Natural killer cell (primary cell): ENCODE measurements at regions not wholly inside any gene's neighbourhood (a gene's known extent, or its start where the extent isn't known, plus 50 kb on each side); places are given as distances from the start of the nearest gene placed in this dataset.
"Not testable (repeated sequence)": the region's sequence is repeated elsewhere in the genome, so short reads cannot be mapped to it uniquely, and the experiment has no call there.

Experiments used
- ATAC-seq, 3 donors: fragments of 150-1000 bp in 2 of 3; fragments of 200-7000 bp in 1 of 3; cut with Tn5 transposase; 1 replicate in 1 of 3; 2 replicates in 2 of 3; pipeline ENCODE4 v1.10.0; 2021; ENCODE audit warnings: mild to moderate bottlenecking in 2 of 3, moderate library complexity in 2 of 3
- DNase-seq, 2 donors: peaks; one replicate each; pipeline versions ENCODE4 v3.0.0 to v3.0.0-alpha.2; 2013 to 2021; ENCODE audit warnings: mixed read lengths in 1 of 2
- H3K27ac ChIP-seq: one replicate; pipeline ENCODE4 v1.5.1; 2013; ENCODE audit warnings: mild to moderate bottlenecking, low read length
- H3K27me3 ChIP-seq: one replicate; pipeline ENCODE4 v1.6.1; 2013; ENCODE audit warnings: low read length; ENCODE audit not compliant: control insufficient read depth, insufficient read depth
- H3K36me3 ChIP-seq: one replicate; pipeline ENCODE4 v1.6.1; 2013; ENCODE audit warnings: low read length; ENCODE audit not compliant: control insufficient read depth, insufficient read depth
- H3K4me1 ChIP-seq: one replicate; pipeline ENCODE4 v1.6.1; 2013; ENCODE audit warnings: low read length; ENCODE audit not compliant: control insufficient read depth, insufficient read depth
- H3K4me3 ChIP-seq: one replicate; pipeline ENCODE4 v1.5.1; 2013; ENCODE audit warnings: low read length
- H3K9me3 ChIP-seq: one replicate; pipeline ENCODE4 v1.6.1; 2013; ENCODE audit warnings: low read length; ENCODE audit not compliant: control insufficient read depth, insufficient read depth
- H3K27ac Mint-ChIP-seq, 2 donors: one replicate each; pipeline ENCODE4 v1.8.0; 2022; ENCODE audit warnings: mild to moderate bottlenecking in 2 of 2, mixed read lengths in 2 of 2, moderate library complexity in 1 of 2
- H3K27me3 Mint-ChIP-seq, 2 donors: one replicate each; pipeline ENCODE4 v1.8.0; 2022; ENCODE audit warnings: low read depth in 2 of 2, mixed read lengths in 2 of 2
- H3K36me3 Mint-ChIP-seq: one replicate; pipeline ENCODE4 v1.8.0; 2022; ENCODE audit warnings: mixed read lengths
- H3K4me1 Mint-ChIP-seq, 2 donors: one replicate each; pipeline ENCODE4 v1.8.0; 2022; ENCODE audit warnings: mixed read lengths in 2 of 2
- H3K4me3 Mint-ChIP-seq: one replicate; pipeline ENCODE4 v1.8.0; 2022; ENCODE audit warnings: mild to moderate bottlenecking, moderate library complexity, mixed read lengths
- H3K9me3 Mint-ChIP-seq, 2 donors: one replicate each; pipeline ENCODE4 v1.8.0; 2022; ENCODE audit warnings: mixed read lengths in 2 of 2
- WGBS: methylation state at CpG from one replicate; pipeline ENCODE4 v1.1.7; 2013; ENCODE audit warnings: missing lambda C conversion rate; ENCODE audit not compliant: insufficient coverage; 5-methylcytosine and 5-hydroxymethylcytosine counted together
- intact Hi-C: fragments of 100-400 bp; cut with micrococcal nuclease; formaldehyde crosslinking; loops from one replicate; pipeline ENCODE4 v1.14.2; 2022
- TF ChIP-seq, protein P1 (sequence below): fragments of 200-600 bp; IDR thresholded peaks from one replicate; pipeline ENCODE4 v1.8.0; 2022; ENCODE audit warnings: antibody characterized with exemption

DNA sequence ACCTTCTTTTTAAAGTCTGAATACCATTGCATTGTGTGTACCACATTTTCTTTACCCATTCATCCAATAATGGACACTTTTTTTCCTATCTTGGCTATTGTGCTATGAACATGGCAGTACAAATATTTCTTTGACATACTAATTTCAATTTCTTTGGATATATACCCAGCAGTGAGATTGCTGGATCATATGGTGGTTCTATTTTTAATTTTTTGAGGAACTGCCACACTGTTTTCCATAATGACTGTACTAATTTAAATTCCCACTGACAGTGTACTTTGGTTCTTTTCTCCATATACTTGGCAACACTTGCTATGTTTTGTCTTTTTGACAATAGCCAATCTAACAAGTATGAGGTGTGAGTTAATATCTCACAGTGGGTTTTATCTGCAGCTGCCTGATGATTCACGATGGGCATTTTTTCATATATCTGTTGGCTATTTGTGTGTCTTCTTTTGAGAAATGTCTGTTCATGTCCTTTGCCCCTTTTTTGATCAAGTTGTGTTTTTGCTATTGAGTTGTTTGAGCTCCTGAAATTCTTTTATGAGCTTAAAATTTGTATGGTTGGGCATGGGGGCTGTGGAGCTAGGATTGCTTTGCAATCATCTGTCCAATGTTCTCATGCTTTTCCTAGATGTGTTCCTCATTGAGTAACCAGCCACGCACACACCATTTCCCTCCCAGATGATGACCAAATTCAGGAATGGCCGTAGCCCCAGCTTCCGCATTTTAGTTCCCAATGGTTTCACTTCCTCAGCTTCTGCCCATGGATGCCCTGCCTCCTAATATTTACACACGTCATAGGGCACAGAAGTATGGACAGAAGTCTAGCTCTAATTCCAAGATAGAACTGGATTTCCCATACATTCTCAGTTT, 380.0 kb upstream of the SGCG start:
- Histone ChIP-seq H3K4me3 (no peak overlapping the region), H3K9me3 (no peaks in the 10 kb centered on the region), H3K27me3 (no peaks in the 10 kb centered on the region), H3K36me3 (no peaks in the 10 kb centered on the region), H3K4me1 (no peaks in the 10 kb centered on the region), H3K27ac (no peak overlapping the region)
- no peak overlapping the region for H3K27ac Mint-ChIP-seq
- DNase-seq: peak in 1 of 2 donors; percentile 6
- ATAC-seq: no peak
- no peaks in the 10 kb centered on the region for H3K9me3 Mint-ChIP-seq
- H3K4me3 Mint-ChIP-seq: no peak overlapping the region
- WGBS: 55% methylated on average over 5 of the region's 5 CpGs
- no peaks in the 10 kb centered on the region for H3K36me3 Mint-ChIP-seq
- no peaks in the 10 kb centered on the region for H3K4me1 Mint-ChIP-seq
- TF ChIP-seq, protein P1, sequence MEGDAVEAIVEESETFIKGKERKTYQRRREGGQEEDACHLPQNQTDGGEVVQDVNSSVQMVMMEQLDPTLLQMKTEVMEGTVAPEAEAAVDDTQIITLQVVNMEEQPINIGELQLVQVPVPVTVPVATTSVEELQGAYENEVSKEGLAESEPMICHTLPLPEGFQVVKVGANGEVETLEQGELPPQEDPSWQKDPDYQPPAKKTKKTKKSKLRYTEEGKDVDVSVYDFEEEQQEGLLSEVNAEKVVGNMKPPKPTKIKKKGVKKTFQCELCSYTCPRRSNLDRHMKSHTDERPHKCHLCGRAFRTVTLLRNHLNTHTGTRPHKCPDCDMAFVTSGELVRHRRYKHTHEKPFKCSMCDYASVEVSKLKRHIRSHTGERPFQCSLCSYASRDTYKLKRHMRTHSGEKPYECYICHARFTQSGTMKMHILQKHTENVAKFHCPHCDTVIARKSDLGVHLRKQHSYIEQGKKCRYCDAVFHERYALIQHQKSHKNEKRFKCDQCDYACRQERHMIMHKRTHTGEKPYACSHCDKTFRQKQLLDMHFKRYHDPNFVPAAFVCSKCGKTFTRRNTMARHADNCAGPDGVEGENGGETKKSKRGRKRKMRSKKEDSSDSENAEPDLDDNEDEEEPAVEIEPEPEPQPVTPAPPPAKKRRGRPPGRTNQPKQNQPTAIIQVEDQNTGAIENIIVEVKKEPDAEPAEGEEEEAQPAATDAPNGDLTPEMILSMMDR: no peak
- intact Hi-C loops: no loop called here
- no peaks in the 10 kb centered on the region for H3K27me3 Mint-ChIP-seq

DNA sequence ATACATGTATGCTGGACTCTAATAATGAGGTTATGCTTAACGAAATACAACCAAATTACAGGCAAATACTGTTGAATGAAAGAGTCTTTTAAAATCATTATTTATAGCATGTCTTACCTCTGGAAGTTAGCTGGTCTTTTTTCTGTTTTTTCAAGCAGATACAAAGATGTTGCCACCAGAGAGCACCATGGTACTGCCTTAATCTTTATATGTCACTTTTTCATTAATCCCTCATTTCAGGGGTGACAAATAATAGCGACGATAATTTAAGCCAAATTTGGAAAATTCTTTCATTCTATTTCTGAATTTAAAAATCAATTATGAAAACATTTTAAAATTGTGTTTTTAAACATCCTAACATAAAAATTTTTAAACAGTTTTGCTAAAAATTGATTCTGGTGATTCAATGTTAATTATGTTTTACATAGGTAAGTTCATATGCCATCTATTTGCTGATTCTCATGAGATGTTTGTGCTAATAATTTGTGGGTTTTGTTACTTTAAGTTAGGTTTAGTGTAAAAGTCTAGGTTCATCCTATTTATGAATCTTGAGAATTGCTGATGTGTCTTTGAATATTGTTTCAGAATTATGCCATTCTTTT, 379.3 kb upstream of the SGCG start:
- ATAC-seq (no peak), DNase-seq (no peak)
- H3K27me3 Mint-ChIP-seq: no peaks in the 10 kb centered on the region
- H3K36me3 Mint-ChIP-seq: no peaks in the 10 kb centered on the region
- H3K4me1 Mint-ChIP-seq: no peaks in the 10 kb centered on the region
- no peak overlapping the region for H3K4me3 Mint-ChIP-seq
- H3K9me3 ChIP-seq: no peaks in the 10 kb centered on the region
- WGBS: no CpG with 5 or more reads among the region's 3 CpGs
- H3K27ac ChIP-seq: no peak overlapping the region
- TF ChIP-seq, protein P1: no peak
- no peaks in the 10 kb centered on the region for H3K4me1 ChIP-seq
- H3K4me3 ChIP-seq: no peak overlapping the region
- intact Hi-C loops: no loop called here
- no peaks in the 10 kb centered on the region for H3K9me3 Mint-ChIP-seq
- H3K36me3 ChIP-seq: no peaks in the 10 kb centered on the region
- H3K27ac Mint-ChIP-seq: no peak overlapping the region
- no peaks in the 10 kb centered on the region for H3K27me3 ChIP-seq

DNA sequence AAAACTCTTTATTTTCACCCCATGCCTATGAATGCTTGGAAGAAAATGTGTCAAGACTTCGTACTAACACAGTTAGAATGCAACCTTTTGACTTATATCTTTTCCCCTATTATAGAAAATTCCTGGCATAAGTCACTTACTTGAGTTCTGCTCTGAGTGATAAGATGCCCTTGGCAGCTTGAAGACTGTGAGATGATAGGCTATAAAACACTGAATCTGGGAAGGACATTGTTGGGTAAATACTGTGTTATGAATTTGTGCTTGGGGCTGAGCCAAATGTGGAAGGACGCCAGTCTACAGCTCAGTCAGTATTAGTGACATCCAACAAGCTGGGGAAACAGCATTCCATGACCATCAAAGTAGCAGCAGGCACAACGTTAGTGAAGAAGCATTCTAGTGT, 368.0 kb upstream of the SGCG start:
- Mint-ChIP-seq H3K4me1 (no peaks in the 10 kb centered on the region), H3K9me3 (peaks cover 0 to 2% of the 10 kb centered on the region in 2 donors), H3K27ac (no peak overlapping the region), H3K4me3 (no peak overlapping the region), H3K36me3 (no peaks in the 10 kb centered on the region), H3K27me3 (no peaks in the 10 kb centered on the region)
- Histone ChIP-seq H3K9me3 (no peaks in the 10 kb centered on the region), H3K4me1 (no peaks in the 10 kb centered on the region), H3K27ac (no peak overlapping the region), H3K27me3 (no peaks in the 10 kb centered on the region), H3K36me3 (no peaks in the 10 kb centered on the region), H3K4me3 (no peak overlapping the region)
- 74% methylated on average over 2 of the region's 3 CpGs for WGBS
- DNase-seq: no peak
- ATAC-seq: no peak
- intact Hi-C loops: no loop called here
- TF ChIP-seq, protein P1: no peak

DNA sequence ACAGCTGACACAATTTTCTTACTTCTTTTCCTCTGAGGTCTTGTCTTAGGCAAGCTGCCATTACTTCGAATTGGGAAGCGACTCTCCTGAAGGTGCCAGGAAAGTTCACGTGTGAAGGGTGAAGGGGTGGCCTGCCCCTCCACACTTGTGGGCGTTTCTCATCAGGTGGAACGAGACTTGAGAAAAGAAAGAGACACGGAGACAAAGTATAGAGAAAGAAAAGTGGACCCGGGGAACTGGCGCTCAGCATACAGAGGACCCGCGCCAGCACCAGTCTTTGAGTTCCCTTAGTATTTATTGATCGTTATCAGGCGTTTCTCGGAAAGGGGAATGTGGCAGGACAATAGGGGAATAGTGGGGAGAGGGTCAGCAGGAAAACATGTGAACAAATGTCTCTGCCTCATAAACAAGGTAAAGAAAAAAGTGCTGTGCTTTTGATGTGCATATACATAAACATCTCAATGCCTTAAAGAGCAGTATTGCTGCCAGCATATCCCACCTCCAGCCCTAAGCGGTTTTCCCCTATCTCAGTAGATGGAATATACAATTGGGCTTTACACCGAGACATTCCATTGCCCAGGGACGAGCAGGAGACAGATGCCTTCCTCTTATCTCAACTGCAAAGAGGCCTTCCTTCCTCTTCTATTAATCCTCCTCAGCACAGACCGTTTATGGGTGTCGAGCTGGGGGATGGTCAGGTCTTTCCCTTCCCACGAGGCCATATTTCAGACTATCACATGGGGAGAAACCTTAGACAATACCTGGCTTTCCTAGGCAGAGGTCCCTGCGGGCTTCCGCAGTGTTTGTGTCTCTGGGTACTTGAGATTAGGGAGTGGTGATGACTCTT, 367.0 kb upstream of the SGCG start:
- not testable (repeated sequence) for H3K4me3 Mint-ChIP-seq
- 39% methylated on average over 16 of the region's 21 CpGs for WGBS

DNA sequence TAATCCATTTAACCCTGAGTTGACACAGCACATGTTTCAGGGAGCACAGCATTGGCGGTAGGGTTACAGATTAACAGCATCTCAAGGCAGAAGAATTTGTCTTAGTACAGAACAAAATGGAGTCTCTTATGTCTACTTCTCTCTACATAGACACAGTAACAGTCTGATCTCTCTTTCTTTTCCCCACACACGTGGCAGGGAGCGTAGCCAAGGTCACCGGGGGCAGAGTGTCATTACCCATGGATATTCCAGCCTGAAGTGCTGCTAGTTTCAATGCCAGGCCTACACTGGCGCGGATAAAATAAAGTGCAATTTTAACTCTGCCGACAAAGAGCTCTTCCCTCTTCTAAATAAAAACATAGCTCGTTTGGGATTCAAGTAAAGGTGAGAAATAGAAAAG, 366.3 kb upstream of the SGCG start:
- DNase-seq, H3K27ac Mint-ChIP-seq, H3K36me3 Mint-ChIP-seq, H3K36me3 ChIP-seq, intact Hi-C loops, H3K27ac ChIP-seq, H3K4me1 ChIP-seq, H3K9me3 Mint-ChIP-seq, H3K4me1 Mint-ChIP-seq, H3K27me3 ChIP-seq, H3K27me3 Mint-ChIP-seq, H3K4me3 ChIP-seq, ATAC-seq, H3K9me3 ChIP-seq, H3K4me3 Mint-ChIP-seq: not testable (repeated sequence)
- 85% methylated on average over 6 of the region's 8 CpGs for WGBS

More for the DNA sequence above, 367.0 kb upstream of the SGCG start:
- H3K27ac Mint-ChIP-seq, H3K9me3 ChIP-seq, H3K27ac ChIP-seq, H3K36me3 Mint-ChIP-seq, H3K4me1 ChIP-seq, ATAC-seq, H3K36me3 ChIP-seq, H3K27me3 Mint-ChIP-seq, H3K4me3 ChIP-seq, H3K4me1 Mint-ChIP-seq, H3K27me3 ChIP-seq, H3K9me3 Mint-ChIP-seq, intact Hi-C loops, DNase-seq: not testable (repeated sequence)
